HFF-Myc (cell line): ENCODE measurements at regions not wholly inside any gene's neighbourhood (a gene's known extent, or its start where the extent isn't known, plus 50 kb on each side); places are given as distances from the start of the nearest gene placed in this dataset.

ENCODE experiments used
- DNase-seq: peaks from one replicate; pipeline ENCODE4 v3.0.0-alpha.2; 2011; ENCODE audit warnings: low read depth; ENCODE audit errors: extremely low read depth
- H3K4me3 ChIP-seq: replicated peaks from 2 replicates; pipeline ENCODE4 v1.5.1; 2011; ENCODE audit warnings: low read depth, mild to moderate bottlenecking, control low read depth, low read length
- TF ChIP-seq, protein P1 (sequence below): IDR thresholded peaks from 2 replicates; pipeline ENCODE4 v1.5.1; 2012; ENCODE audit warnings: mild to moderate bottlenecking, low read depth, low read length, control low read depth; ENCODE audit errors: missing control alignments

DNA sequence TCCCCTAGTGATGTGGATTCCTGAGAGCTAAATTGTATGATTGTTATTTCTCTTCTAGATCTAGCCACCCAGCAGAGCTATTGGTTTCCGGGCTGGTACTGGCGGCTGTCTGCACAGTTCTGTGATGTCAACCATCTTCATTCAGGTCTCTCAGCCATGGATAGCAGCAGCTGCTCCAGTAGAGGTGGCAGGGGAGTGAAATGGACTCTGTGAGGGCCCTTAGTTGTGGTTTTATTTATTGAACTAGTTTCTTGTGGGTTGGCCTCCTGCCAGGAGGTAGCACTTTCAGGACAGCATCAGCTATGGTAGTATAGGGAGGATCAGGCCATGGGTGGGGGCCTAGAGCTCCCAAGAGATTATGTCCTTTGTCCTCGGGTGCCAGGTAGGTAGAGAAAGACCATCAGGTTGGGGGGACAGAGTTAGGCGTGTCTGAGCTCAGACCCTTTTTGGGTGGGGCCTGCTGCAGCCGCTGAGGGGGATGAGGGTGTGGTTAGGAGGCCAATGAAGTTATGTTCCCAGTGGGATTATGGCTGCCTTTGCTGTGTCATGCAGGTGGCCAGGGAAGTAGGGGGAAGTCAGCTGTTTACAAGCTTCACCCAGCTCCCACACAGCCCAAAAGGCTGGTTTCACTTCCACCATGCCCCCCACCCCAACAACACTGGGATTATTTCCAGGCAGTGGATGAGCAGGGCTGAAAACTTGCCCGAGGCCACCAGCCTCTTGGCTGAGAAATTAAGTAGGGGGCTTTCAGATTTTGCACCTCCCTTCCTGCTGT is 55.1 kb upstream of the RGS4 start:
- TF ChIP-seq, protein P1, sequence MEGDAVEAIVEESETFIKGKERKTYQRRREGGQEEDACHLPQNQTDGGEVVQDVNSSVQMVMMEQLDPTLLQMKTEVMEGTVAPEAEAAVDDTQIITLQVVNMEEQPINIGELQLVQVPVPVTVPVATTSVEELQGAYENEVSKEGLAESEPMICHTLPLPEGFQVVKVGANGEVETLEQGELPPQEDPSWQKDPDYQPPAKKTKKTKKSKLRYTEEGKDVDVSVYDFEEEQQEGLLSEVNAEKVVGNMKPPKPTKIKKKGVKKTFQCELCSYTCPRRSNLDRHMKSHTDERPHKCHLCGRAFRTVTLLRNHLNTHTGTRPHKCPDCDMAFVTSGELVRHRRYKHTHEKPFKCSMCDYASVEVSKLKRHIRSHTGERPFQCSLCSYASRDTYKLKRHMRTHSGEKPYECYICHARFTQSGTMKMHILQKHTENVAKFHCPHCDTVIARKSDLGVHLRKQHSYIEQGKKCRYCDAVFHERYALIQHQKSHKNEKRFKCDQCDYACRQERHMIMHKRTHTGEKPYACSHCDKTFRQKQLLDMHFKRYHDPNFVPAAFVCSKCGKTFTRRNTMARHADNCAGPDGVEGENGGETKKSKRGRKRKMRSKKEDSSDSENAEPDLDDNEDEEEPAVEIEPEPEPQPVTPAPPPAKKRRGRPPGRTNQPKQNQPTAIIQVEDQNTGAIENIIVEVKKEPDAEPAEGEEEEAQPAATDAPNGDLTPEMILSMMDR: no peak
- H3K4me3 ChIP-seq: no peak overlapping the region
- DNase-seq: no peak

DNA sequence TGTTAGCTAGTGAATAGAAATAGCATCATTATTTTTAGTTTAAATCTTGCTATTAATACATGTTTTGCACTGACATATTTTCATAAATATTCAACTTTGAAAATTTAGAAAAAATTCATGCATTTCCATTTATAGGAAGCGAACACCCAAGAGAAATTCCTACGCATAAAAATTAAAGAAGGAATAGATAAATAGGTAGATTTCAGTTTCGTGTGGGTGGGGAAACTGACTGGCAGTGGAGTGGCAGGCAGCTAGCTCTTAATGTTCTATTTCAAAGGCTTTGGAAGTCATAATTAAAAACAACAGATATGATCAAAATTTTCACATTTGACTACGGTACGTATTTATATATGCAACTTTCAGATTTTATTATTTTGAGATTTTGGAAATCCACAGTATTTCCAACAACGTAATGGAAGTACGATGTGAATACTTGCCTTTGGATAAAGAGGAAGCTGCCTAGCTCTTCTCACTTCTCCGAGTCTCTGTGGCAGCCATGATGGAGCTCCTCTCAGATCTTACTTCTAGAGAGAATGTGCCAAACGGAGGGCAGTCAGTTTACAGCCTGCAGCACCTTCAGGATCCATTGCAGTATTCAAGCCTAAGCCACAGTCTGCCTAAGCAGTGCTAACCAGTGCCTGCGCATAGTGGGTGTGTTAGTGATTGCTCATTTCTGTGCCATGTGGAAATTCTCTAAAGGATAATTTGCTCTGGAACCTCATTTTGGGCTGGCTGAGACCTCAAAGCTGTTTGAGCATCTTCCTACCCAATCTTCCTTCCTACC is 62.9 kb upstream of the RGS4 start:
- DNase-seq: no peak
- TF ChIP-seq, protein P1: no peak
- H3K4me3 ChIP-seq: no peak overlapping the region

DNA sequence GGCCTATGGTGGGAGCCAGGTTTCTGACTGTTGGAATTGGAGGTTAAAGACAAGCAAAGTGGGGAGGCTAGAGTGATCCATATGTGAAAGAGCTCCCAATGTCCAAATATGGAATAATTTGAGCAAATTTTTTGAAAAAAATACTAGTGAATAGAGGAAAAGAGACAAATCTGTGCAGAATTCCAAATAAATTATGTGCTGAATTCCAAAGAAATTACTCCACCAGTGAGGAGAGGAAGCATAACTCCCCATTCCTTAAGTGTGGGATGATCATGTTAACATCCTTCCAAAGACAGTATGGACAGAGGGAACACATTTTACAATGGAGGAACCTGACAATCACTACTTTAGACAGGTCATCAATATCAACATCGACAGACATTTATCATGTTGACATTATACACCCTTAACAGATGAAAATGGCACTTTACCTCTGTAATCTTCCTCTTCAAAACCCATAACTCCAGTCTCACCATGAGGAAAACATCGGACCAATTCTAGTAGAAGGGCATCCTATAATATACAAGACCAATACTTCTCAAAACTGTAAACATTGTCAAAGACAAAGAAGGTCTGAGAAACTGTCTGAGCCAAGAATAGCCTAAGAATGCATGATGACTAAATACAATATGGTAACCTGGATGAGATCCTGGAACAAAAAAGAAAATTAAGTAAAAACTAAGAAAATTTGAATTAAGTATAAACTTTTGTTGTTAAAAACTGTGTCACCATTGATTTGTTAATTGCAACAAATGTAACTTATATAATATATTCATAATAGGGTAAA is 71.5 kb upstream of the RGS4 start:
- no peak for DNase-seq
- TF ChIP-seq, protein P1: no peak
- H3K4me3 ChIP-seq: no peak overlapping the region

DNA sequence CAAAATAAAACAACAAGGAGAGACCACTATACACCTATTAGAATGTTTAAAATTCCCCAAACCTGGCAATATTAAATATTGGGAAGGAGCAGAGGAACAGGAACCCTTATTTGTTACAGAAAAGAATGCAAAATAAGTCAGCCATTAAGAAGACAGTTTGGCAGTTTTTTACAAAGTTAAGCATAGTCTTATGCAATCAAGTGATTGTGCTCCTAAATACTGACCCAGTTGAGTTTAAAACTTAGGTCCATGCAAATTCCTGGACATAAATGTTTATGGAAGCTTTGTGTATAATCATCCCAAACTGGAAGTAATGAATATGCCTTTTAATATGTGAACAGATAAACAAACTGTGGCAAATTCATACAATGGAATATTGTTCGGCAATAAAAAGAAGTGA is 72.9 kb upstream of the RGS4 start:
- DNase-seq: no peak
- TF ChIP-seq, protein P1: no peak
- H3K4me3 ChIP-seq: no peak overlapping the region

DNA sequence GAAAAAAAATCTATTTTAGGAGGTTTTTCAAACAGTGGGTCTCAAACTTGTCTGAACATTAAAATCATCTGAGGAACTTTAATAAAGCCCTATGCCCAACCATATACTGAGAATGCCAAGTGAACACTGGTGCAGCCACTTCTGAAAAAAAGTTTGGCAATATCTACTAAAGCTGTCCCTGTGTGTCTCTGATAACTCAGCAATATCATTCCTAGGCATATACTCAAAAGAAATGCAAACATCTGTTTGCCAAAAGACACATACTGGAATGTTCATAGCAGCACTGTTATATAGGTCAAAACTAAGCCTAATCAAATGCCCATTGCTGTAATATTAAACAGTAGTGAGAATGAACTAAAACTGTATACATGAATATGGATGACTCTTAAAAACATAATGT is 74.2 kb upstream of the RGS4 start:
- H3K4me3 ChIP-seq: no peak overlapping the region
- TF ChIP-seq, protein P1: no peak

DNA sequence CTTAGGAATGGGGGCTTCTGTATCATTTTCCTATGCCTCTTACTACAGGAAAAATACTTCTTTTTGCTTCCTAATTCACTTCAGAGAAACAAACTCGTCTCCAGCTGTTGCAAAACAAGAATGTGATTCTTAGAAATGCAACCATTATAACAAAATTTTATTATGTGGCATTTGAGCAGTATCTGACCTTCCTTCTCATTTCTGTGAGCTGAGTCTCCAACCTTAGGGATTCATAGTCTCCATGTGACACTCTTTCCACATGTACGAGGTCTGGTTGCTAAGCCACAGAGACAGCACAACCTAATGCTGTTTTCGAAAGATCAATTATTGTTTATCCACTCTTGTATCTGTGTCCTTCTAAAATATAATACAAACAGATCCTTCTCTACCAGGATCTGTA is 75.3 kb upstream of the RGS4 start:
- no peak overlapping the region for H3K4me3 ChIP-seq
- TF ChIP-seq, protein P1: no peak
- DNase-seq: no peak

More for the DNA sequence above, 74.2 kb upstream of the RGS4 start:
- DNase-seq: no peak
